ENCODE measurements at regions not wholly inside any gene's neighbourhood (a gene's known extent, or its start where the extent isn't known, plus 50 kb on each side); places are given as distances from the start of the nearest gene placed in this dataset.

- TF ChIP-seq TAF1 (IDR thresholded peaks at IDR 0.05; ENCODE audit: borderline replicate concordance, insufficient read depth, low read length) (no peak), POLR2AphosphoS5 (IDR thresholded peaks at IDR 0.05; ENCODE audit: low read depth, low read length) (no peak), SIN3A (IDR thresholded peaks at IDR 0.05; ENCODE audit: borderline replicate concordance, insufficient read depth, low read length) (no peak), REST (IDR thresholded peaks at IDR 0.05; ENCODE audit: insufficient read depth in 1 of 2, low read depth in 2 of 2, low read length in 2 of 2) (no peak), FOXP2 (optimal IDR thresholded peaks at IDR 0.05; ENCODE audit: borderline replicate concordance, extremely low read depth, extremely low read length, insufficient read depth) (no peak)
Observed at GRCh38 chr10:56123247-56123646, 237.8 kb downstream of the ZWINT start.

GRCh38 chr10:56116684-56117083 lies 244.4 kb downstream of the ZWINT start:
- TF ChIP-seq SIN3A (IDR thresholded peaks at IDR 0.05; ENCODE audit: borderline replicate concordance, insufficient read depth, low read length), result no peak

- TF ChIP-seq SIN3A (IDR thresholded peaks at IDR 0.05; ENCODE audit: borderline replicate concordance, insufficient read depth, low read length), result no peak
- TF ChIP-seq POLR2AphosphoS5 (IDR thresholded peaks at IDR 0.05; ENCODE audit: low read depth, low read length), result no peak
- no peak for TF ChIP-seq TAF1 (IDR thresholded peaks at IDR 0.05; ENCODE audit: borderline replicate concordance, insufficient read depth, low read length)
- TF ChIP-seq FOXP2 (optimal IDR thresholded peaks at IDR 0.05; ENCODE audit: borderline replicate concordance, extremely low read depth, extremely low read length, insufficient read depth), result no peak
- TF ChIP-seq REST (IDR thresholded peaks at IDR 0.05; ENCODE audit: insufficient read depth in 1 of 2, low read depth in 2 of 2, low read length in 2 of 2), result no peak
Observed at GRCh38 chr10:56109454-56109853, 251.6 kb downstream of the ZWINT start.

GRCh38 chr10:56104923-56105322 lies 256.1 kb downstream of the ZWINT start:
- TF ChIP-seq REST (IDR thresholded peaks at IDR 0.05; ENCODE audit: insufficient read depth in 1 of 2, low read depth in 2 of 2, low read length in 2 of 2), result no peak
- no peak for TF ChIP-seq TAF1 (IDR thresholded peaks at IDR 0.05; ENCODE audit: borderline replicate concordance, insufficient read depth, low read length)
- TF ChIP-seq FOXP2 (optimal IDR thresholded peaks at IDR 0.05; ENCODE audit: borderline replicate concordance, extremely low read depth, extremely low read length, insufficient read depth), result no peak
- no peak for TF ChIP-seq SIN3A (IDR thresholded peaks at IDR 0.05; ENCODE audit: borderline replicate concordance, insufficient read depth, low read length)
- TF ChIP-seq POLR2AphosphoS5 (IDR thresholded peaks at IDR 0.05; ENCODE audit: low read depth, low read length), result no peak

GRCh38 chr10:56104487-56104886 lies 256.6 kb downstream of the ZWINT start:
- TF ChIP-seq FOXP2 (optimal IDR thresholded peaks at IDR 0.05; ENCODE audit: borderline replicate concordance, extremely low read depth, extremely low read length, insufficient read depth) (no peak), SIN3A (IDR thresholded peaks at IDR 0.05; ENCODE audit: borderline replicate concordance, insufficient read depth, low read length) (no peak), REST (IDR thresholded peaks at IDR 0.05; ENCODE audit: insufficient read depth in 1 of 2, low read depth in 2 of 2, low read length in 2 of 2) (no peak), TAF1 (IDR thresholded peaks at IDR 0.05; ENCODE audit: borderline replicate concordance, insufficient read depth, low read length) (no peak), POLR2AphosphoS5 (IDR thresholded peaks at IDR 0.05; ENCODE audit: low read depth, low read length) (no peak)
